ENCODE measurements at regions not wholly inside any gene's neighbourhood (a gene's known extent, or its start where the extent isn't known, plus 50 kb on each side); places are given as distances from the start of the nearest gene placed in this dataset.

- Histone ChIP-seq H3K4me1 (ENCODE audit: insufficient read depth) (no peaks in the 10 kb centered on the region), H3K36me3 (ENCODE audit: insufficient read depth) (no peaks in the 10 kb centered on the region), H3K9me2 (ENCODE audit: insufficient read depth) (peaks cover 5% of the 10 kb centered on the region; the same call in 1 of the 2 replicates), H3K27ac (ENCODE audit: low read depth) (no peak overlapping the region), H2AFZ (no peak overlapping the region), H3K4me2 (no peak overlapping the region), H3K79me2 (replicated peaks; ENCODE audit: insufficient read depth) (no peaks in the 10 kb centered on the region), H3K4me3 (no peak overlapping the region), H3F3A (replicated peaks; ENCODE audit: low read depth) (no peaks in the 10 kb centered on the region), H3K27me3 (ENCODE audit: insufficient read depth) (no peaks in the 10 kb centered on the region), H4K20me1 (replicated peaks; ENCODE audit: insufficient read depth) (no peaks in the 10 kb centered on the region)
- Mint-ChIP-seq H3K27ac (no peak overlapping the region), H3K9me3 (peaks cover 15% of the 10 kb centered on the region), H3K4me3 (no peak overlapping the region), H3K4me1 (no peaks in the 10 kb centered on the region), H3K27me3 (ENCODE audit: insufficient read depth, low read depth, poor library complexity) (peaks cover 4% of the 10 kb centered on the region), H3K36me3 (ENCODE audit: low read depth) (peaks cover 11% of the 10 kb centered on the region; the same call in 2 of the 3 replicates)
- TF ChIP-seq EZH2 (IDR thresholded peaks at IDR 0.05; ENCODE audit: low read depth, unreplicated experiment) (no peak), STAT1 (IDR thresholded peaks at IDR 0.05; ENCODE audit: unreplicated experiment) (no peak), ZNF462 (CRISPR knock-in tag; IDR thresholded peaks at IDR 0.05) (no peak), CREB1 (CRISPR knock-in tag; IDR thresholded peaks at IDR 0.05; ENCODE audit: low read depth) (no peak), NANOG (IDR thresholded peaks at IDR 0.05; ENCODE audit: borderline replicate concordance) (no peak)
- TF ChIP-seq, protein P1, sequence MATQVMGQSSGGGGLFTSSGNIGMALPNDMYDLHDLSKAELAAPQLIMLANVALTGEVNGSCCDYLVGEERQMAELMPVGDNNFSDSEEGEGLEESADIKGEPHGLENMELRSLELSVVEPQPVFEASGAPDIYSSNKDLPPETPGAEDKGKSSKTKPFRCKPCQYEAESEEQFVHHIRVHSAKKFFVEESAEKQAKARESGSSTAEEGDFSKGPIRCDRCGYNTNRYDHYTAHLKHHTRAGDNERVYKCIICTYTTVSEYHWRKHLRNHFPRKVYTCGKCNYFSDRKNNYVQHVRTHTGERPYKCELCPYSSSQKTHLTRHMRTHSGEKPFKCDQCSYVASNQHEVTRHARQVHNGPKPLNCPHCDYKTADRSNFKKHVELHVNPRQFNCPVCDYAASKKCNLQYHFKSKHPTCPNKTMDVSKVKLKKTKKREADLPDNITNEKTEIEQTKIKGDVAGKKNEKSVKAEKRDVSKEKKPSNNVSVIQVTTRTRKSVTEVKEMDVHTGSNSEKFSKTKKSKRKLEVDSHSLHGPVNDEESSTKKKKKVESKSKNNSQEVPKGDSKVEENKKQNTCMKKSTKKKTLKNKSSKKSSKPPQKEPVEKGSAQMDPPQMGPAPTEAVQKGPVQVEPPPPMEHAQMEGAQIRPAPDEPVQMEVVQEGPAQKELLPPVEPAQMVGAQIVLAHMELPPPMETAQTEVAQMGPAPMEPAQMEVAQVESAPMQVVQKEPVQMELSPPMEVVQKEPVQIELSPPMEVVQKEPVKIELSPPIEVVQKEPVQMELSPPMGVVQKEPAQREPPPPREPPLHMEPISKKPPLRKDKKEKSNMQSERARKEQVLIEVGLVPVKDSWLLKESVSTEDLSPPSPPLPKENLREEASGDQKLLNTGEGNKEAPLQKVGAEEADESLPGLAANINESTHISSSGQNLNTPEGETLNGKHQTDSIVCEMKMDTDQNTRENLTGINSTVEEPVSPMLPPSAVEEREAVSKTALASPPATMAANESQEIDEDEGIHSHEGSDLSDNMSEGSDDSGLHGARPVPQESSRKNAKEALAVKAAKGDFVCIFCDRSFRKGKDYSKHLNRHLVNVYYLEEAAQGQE (IDR thresholded peaks at IDR 0.05; ENCODE audit: unreplicated experiment) = no peak
- ATAC-seq (no peak), DNase-seq (ENCODE audit: low spot score) (no peak)
Observed at GRCh38 chr10:2438248-2438939, 629.0 kb upstream of the PFKP start.
